ENCODE measurements at regions not wholly inside any gene's neighbourhood (a gene's known extent, or its start where the extent isn't known, plus 50 kb on each side); places are given as distances from the start of the nearest gene placed in this dataset.

DNA sequence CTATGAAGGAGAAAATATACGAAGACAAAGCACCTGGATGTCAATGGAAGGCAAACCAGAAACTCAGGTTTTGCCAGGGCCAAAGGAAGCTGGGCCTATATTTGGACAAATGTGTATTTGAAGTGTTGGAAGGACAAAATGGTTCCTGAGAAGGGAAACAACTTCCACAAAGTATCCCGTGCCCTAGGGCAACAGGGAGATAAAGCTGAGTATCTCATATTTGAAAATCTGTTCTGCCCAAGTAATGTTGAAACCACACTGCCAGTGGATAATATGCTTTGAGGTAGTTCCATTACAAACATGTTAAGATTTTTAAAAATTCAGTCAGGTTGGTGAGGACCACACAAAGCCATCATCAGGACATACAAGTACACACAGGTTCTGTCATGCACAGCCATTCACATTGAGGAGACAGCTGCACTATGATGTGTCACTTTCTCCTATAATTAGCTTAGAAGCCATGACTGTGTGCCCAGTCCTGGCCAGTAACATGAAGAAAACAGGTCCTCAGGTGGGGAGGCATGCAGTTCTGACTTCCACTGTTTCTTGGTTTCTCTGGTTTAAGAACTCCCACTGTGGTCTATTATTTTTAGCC, 116.4 kb downstream of the PWWP3B start:
- TF ChIP-seq POLR2AphosphoS5 (IDR thresholded peaks at IDR 0.05; ENCODE audit: low read depth, low read length), result no peak
- TF ChIP-seq, protein P1, sequence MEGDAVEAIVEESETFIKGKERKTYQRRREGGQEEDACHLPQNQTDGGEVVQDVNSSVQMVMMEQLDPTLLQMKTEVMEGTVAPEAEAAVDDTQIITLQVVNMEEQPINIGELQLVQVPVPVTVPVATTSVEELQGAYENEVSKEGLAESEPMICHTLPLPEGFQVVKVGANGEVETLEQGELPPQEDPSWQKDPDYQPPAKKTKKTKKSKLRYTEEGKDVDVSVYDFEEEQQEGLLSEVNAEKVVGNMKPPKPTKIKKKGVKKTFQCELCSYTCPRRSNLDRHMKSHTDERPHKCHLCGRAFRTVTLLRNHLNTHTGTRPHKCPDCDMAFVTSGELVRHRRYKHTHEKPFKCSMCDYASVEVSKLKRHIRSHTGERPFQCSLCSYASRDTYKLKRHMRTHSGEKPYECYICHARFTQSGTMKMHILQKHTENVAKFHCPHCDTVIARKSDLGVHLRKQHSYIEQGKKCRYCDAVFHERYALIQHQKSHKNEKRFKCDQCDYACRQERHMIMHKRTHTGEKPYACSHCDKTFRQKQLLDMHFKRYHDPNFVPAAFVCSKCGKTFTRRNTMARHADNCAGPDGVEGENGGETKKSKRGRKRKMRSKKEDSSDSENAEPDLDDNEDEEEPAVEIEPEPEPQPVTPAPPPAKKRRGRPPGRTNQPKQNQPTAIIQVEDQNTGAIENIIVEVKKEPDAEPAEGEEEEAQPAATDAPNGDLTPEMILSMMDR (IDR thresholded peaks at IDR 0.05), result no peak
- TF ChIP-seq, protein P2, sequence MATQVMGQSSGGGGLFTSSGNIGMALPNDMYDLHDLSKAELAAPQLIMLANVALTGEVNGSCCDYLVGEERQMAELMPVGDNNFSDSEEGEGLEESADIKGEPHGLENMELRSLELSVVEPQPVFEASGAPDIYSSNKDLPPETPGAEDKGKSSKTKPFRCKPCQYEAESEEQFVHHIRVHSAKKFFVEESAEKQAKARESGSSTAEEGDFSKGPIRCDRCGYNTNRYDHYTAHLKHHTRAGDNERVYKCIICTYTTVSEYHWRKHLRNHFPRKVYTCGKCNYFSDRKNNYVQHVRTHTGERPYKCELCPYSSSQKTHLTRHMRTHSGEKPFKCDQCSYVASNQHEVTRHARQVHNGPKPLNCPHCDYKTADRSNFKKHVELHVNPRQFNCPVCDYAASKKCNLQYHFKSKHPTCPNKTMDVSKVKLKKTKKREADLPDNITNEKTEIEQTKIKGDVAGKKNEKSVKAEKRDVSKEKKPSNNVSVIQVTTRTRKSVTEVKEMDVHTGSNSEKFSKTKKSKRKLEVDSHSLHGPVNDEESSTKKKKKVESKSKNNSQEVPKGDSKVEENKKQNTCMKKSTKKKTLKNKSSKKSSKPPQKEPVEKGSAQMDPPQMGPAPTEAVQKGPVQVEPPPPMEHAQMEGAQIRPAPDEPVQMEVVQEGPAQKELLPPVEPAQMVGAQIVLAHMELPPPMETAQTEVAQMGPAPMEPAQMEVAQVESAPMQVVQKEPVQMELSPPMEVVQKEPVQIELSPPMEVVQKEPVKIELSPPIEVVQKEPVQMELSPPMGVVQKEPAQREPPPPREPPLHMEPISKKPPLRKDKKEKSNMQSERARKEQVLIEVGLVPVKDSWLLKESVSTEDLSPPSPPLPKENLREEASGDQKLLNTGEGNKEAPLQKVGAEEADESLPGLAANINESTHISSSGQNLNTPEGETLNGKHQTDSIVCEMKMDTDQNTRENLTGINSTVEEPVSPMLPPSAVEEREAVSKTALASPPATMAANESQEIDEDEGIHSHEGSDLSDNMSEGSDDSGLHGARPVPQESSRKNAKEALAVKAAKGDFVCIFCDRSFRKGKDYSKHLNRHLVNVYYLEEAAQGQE (IDR thresholded peaks at IDR 0.05; ENCODE audit: insufficient read depth in 1 of 2, low read depth in 2 of 2, low read length in 1 of 2), result no peak
